HEK293 (cell line): ENCODE measurements at regions not wholly inside any gene's neighbourhood (a gene's known extent, or its start where the extent isn't known, plus 50 kb on each side); places are given as distances from the start of the nearest gene placed in this dataset.

Experiments
- ATF2 ChIP-seq: fragments of 450-650 bp; formaldehyde crosslinking; IDR thresholded peaks from 2 replicates; pipeline ENCODE4 v1.5.1; 2016; ENCODE audit warnings: missing biosample characterization, missing genetic modification characterization, low read depth
- GLI4 ChIP-seq: fragments of 450-650 bp; formaldehyde crosslinking; IDR thresholded peaks from 2 replicates; pipeline ENCODE4 v1.5.1; 2016; ENCODE audit warnings: missing biosample characterization, missing genetic modification characterization
- REPIN1 ChIP-seq: fragments of 450-650 bp; formaldehyde crosslinking; IDR thresholded peaks from 2 replicates; pipeline ENCODE4 v1.5.1; 2017; ENCODE audit warnings: missing biosample characterization, missing genetic modification characterization, low read depth
- SP2 ChIP-seq: fragments of 450-650 bp; formaldehyde crosslinking; IDR thresholded peaks from 2 replicates; pipeline ENCODE4 v1.5.1; 2016; ENCODE audit warnings: missing biosample characterization, missing genetic modification characterization
- YY1 ChIP-seq: fragments of 450-650 bp; formaldehyde crosslinking; IDR thresholded peaks from 2 replicates; pipeline ENCODE4 v1.5.1; 2018; ENCODE audit warnings: missing biosample characterization, missing genetic modification characterization
- ZBTB26 ChIP-seq: fragments of 450-650 bp; formaldehyde crosslinking; optimal IDR thresholded peaks from 2 replicates; pipeline ENCODE3; 2016; ENCODE audit warnings: missing biosample characterization, mild to moderate bottlenecking, missing genetic modification characterization
- ZBTB7A ChIP-seq: fragments of 450-650 bp; formaldehyde crosslinking; IDR thresholded peaks from 2 replicates; pipeline ENCODE4 v1.5.1; 2016; ENCODE audit warnings: low read depth, missing biosample characterization, missing genetic modification characterization
- ZNF133 ChIP-seq: fragments of 450-650 bp; formaldehyde crosslinking; IDR thresholded peaks from 2 replicates; pipeline ENCODE4 v1.5.1; 2016; ENCODE audit warnings: missing biosample characterization, missing genetic modification characterization
- ZNF398 ChIP-seq: fragments of 450-650 bp; formaldehyde crosslinking; IDR thresholded peaks from 2 replicates; pipeline ENCODE4 v1.5.1; 2017; ENCODE audit warnings: missing biosample characterization, missing genetic modification characterization
- ZNF792 ChIP-seq: fragments of 450-650 bp; formaldehyde crosslinking; IDR thresholded peaks from 2 replicates; pipeline ENCODE4 v1.5.1; 2016; ENCODE audit warnings: missing biosample characterization, missing genetic modification characterization
- TF ChIP-seq, protein P1 (sequence below): fragments of 450-650 bp; formaldehyde crosslinking; IDR thresholded peaks from 2 replicates; pipeline ENCODE4 v1.5.1; 2017; ENCODE audit warnings: missing biosample characterization, missing genetic modification characterization
- TF ChIP-seq, protein P2 (sequence below): fragments of 450-650 bp; formaldehyde crosslinking; IDR thresholded peaks from 2 replicates; pipeline ENCODE4 v1.5.1; 2016; ENCODE audit warnings: missing biosample characterization, missing genetic modification characterization
- TF ChIP-seq, protein P3 (sequence below): fragments of 450-650 bp; formaldehyde crosslinking; IDR thresholded peaks from 2 replicates; pipeline ENCODE4 v1.5.1; 2016; ENCODE audit warnings: missing biosample characterization, missing genetic modification characterization

- TF ChIP-seq, protein P1, sequence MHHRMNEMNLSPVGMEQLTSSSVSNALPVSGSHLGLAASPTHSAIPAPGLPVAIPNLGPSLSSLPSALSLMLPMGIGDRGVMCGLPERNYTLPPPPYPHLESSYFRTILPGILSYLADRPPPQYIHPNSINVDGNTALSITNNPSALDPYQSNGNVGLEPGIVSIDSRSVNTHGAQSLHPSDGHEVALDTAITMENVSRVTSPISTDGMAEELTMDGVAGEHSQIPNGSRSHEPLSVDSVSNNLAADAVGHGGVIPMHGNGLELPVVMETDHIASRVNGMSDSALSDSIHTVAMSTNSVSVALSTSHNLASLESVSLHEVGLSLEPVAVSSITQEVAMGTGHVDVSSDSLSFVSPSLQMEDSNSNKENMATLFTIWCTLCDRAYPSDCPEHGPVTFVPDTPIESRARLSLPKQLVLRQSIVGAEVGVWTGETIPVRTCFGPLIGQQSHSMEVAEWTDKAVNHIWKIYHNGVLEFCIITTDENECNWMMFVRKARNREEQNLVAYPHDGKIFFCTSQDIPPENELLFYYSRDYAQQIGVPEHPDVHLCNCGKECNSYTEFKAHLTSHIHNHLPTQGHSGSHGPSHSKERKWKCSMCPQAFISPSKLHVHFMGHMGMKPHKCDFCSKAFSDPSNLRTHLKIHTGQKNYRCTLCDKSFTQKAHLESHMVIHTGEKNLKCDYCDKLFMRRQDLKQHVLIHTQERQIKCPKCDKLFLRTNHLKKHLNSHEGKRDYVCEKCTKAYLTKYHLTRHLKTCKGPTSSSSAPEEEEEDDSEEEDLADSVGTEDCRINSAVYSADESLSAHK, result no peak
- TF ChIP-seq ZNF133 (tag by site-specific recombination) (no peak), ZNF398 (no peak), REPIN1 (tag by site-specific recombination) (no peak), GLI4 (tag by site-specific recombination) (no peak), YY1 (tag by site-specific recombination) (no peak), SP2 (no peak), ZBTB26 (tag by site-specific recombination) (no peak), ZBTB7A (no peak), ZNF792 (tag by site-specific recombination) (no peak), ATF2 (no peak)
- TF ChIP-seq, protein P2, sequence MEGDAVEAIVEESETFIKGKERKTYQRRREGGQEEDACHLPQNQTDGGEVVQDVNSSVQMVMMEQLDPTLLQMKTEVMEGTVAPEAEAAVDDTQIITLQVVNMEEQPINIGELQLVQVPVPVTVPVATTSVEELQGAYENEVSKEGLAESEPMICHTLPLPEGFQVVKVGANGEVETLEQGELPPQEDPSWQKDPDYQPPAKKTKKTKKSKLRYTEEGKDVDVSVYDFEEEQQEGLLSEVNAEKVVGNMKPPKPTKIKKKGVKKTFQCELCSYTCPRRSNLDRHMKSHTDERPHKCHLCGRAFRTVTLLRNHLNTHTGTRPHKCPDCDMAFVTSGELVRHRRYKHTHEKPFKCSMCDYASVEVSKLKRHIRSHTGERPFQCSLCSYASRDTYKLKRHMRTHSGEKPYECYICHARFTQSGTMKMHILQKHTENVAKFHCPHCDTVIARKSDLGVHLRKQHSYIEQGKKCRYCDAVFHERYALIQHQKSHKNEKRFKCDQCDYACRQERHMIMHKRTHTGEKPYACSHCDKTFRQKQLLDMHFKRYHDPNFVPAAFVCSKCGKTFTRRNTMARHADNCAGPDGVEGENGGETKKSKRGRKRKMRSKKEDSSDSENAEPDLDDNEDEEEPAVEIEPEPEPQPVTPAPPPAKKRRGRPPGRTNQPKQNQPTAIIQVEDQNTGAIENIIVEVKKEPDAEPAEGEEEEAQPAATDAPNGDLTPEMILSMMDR (tag by site-specific recombination), result no peak
- TF ChIP-seq, protein P3, sequence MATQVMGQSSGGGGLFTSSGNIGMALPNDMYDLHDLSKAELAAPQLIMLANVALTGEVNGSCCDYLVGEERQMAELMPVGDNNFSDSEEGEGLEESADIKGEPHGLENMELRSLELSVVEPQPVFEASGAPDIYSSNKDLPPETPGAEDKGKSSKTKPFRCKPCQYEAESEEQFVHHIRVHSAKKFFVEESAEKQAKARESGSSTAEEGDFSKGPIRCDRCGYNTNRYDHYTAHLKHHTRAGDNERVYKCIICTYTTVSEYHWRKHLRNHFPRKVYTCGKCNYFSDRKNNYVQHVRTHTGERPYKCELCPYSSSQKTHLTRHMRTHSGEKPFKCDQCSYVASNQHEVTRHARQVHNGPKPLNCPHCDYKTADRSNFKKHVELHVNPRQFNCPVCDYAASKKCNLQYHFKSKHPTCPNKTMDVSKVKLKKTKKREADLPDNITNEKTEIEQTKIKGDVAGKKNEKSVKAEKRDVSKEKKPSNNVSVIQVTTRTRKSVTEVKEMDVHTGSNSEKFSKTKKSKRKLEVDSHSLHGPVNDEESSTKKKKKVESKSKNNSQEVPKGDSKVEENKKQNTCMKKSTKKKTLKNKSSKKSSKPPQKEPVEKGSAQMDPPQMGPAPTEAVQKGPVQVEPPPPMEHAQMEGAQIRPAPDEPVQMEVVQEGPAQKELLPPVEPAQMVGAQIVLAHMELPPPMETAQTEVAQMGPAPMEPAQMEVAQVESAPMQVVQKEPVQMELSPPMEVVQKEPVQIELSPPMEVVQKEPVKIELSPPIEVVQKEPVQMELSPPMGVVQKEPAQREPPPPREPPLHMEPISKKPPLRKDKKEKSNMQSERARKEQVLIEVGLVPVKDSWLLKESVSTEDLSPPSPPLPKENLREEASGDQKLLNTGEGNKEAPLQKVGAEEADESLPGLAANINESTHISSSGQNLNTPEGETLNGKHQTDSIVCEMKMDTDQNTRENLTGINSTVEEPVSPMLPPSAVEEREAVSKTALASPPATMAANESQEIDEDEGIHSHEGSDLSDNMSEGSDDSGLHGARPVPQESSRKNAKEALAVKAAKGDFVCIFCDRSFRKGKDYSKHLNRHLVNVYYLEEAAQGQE (tag by site-specific recombination), result no peak
Observed at GRCh38 chr3:110644203-110644602, 427.4 kb upstream of the NECTIN3 start.
